ENCODE measurements at regions not wholly inside any gene's neighbourhood (a gene's known extent, or its start where the extent isn't known, plus 50 kb on each side); places are given as distances from the start of the nearest gene placed in this dataset.

DNA sequence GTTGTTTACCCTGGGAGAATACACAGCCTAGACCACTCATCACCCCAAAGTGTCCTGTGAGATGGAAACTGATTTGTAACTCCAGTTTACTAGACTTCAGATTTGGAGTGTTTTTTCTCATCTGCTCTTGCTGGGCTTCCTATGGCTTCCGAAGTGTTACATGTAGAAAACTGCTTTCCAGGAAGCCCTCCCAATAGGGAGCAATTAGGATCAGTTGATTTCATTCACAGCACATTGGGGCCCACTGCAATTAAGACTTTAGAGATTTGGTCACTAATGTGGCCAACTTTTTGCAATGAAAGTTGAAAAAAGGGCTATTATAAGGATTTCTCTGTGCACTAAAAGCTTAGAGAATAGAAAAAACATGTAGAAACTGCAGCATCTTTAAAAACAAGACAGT is 656.6 kb upstream of the CHAC2 start:
- H3K27ac Mint-ChIP-seq = no peak overlapping the region
- no peaks in the 10 kb centered on the region for H3K36me3 Mint-ChIP-seq
- CTCF ChIA-PET = no interaction called here
- peaks cover 8% of the 10 kb centered on the region for H3K9me3 Mint-ChIP-seq (ENCODE audit: low read depth)
- H3K4me1 Mint-ChIP-seq = no peaks in the 10 kb centered on the region
- DNase-seq = no peak
- ATAC-seq = no peak
- no peaks in the 10 kb centered on the region for H3K27me3 Mint-ChIP-seq
- H3K4me3 Mint-ChIP-seq = no peak overlapping the region

DNA sequence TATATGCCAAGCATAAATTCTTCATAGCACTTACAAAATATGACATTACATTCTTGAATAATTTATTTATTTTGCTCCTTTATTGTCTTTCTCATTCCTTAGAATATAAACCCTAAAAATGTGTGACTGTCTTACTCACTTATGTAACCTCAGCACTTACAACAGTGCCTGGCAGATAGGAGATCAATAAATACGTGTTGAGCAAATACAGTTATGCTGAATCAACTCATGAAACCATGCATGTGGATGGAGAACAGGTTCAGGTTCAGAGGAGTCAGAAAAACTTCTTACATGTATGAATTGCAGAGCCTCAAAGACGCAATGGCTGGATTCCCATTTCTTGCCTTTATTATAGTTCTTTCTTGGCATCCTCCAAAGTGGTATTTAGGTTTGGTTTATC is 659.4 kb upstream of the CHAC2 start:
- no peaks in the 10 kb centered on the region for H3K36me3 Mint-ChIP-seq
- no peak for DNase-seq
- CTCF ChIA-PET = no interaction called here
- H3K9me3 Mint-ChIP-seq (ENCODE audit: low read depth) = peaks cover 11% of the 10 kb centered on the region
- ATAC-seq = no peak
- H3K4me3 Mint-ChIP-seq = no peak overlapping the region
- H3K27ac Mint-ChIP-seq = no peak overlapping the region
- H3K4me1 Mint-ChIP-seq = no peaks in the 10 kb centered on the region
- H3K27me3 Mint-ChIP-seq = no peaks in the 10 kb centered on the region

DNA sequence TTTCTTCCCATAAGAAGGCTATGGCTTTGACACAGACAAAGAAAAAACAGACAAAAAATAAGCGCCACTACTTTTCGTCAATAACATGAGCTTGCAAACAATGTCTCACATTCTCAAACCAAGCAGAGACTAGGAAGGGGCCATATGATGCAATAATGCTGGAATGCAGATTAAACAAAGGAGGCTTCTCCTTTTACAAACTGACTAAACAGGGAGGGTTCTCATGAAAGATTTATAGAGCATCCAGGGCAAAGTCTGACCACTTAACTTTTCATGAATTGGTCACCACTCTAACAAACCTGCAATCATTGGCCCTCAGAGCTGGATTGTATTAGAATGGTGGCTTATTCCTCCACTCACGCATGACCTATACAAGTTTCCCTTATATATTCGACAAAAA is 663.3 kb upstream of the CHAC2 start:
- Mint-ChIP-seq H3K4me3 (no peak overlapping the region), H3K27ac (no peak overlapping the region), H3K4me1 (no peaks in the 10 kb centered on the region), H3K36me3 (no peaks in the 10 kb centered on the region), H3K9me3 (ENCODE audit: low read depth) (peaks cover 9% of the 10 kb centered on the region), H3K27me3 (no peaks in the 10 kb centered on the region)
- ATAC-seq = no peak
- no peak for DNase-seq
- CTCF ChIA-PET = no interaction called here

DNA sequence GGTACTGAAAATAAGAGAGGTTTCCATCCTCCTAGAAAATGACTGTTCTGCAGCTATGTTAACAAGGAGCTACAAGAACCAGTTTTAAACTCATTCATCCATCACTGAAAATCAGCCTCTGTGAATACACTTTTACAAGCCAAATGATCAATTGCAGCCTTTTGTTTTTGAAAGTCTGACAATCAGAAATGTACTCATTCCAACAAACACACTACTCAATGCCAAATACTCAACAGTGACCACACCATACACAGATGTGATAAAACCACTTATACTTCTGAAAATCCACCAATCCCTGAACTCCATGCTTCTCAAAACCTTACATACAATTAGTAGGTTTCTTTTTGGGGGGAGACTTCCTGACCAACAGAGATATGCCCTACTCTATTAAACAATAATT is 663.9 kb upstream of the CHAC2 start:
- no peaks in the 10 kb centered on the region for H3K27me3 Mint-ChIP-seq
- no peaks in the 10 kb centered on the region for H3K4me1 Mint-ChIP-seq
- H3K9me3 Mint-ChIP-seq (ENCODE audit: low read depth) = peaks cover 9% of the 10 kb centered on the region
- DNase-seq (no peak), ATAC-seq (no peak)
- no peak overlapping the region for H3K4me3 Mint-ChIP-seq
- H3K36me3 Mint-ChIP-seq = no peaks in the 10 kb centered on the region
- H3K27ac Mint-ChIP-seq = no peak overlapping the region
- CTCF ChIA-PET = no interaction called here

DNA sequence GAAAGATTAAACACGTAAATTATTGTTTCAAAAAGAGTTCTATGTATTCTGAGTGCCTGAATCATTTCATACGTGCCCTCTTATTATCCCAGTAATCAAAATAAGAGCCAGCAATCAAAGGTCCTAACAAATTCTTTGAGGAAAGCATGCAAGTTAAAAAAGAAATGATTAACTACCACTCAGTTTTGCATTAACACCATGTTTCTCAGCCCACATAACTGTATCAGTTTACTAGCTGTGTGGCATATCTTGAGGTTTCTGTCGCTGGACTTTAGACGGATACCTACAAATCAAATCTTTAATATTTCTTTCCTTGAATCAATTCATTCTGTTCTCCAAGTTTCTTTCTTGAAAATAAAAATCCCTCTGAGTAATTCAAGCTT is 668.9 kb upstream of the CHAC2 start:
- H3K36me3 Mint-ChIP-seq = no peaks in the 10 kb centered on the region
- DNase-seq (no peak), ATAC-seq (no peak)
- no peak overlapping the region for H3K4me3 Mint-ChIP-seq
- no peak overlapping the region for H3K27ac Mint-ChIP-seq
- H3K9me3 Mint-ChIP-seq (ENCODE audit: low read depth) = no peaks in the 10 kb centered on the region
- H3K27me3 Mint-ChIP-seq = no peaks in the 10 kb centered on the region
- CTCF ChIA-PET = no interaction called here
- no peaks in the 10 kb centered on the region for H3K4me1 Mint-ChIP-seq

DNA sequence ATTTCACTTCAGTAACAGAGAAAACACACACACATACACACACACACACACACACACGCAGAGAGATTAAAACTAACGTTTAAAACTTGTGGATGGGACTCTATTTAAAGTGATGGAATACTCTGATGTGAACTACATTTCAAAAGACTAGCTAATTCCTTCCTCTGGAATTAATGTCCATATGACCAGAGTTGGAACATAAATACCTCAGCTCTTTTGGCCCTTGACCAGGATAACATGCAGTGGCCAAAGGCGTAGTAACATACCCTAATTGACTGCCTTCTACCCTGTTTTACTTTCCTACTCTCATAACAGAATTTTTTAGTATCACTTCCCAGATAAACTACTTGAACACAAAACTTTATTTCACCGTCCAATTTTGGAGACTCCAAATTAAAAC is 671.3 kb upstream of the CHAC2 start:
- Mint-ChIP-seq H3K36me3 (no peaks in the 10 kb centered on the region), H3K4me3 (no peak overlapping the region), H3K9me3 (ENCODE audit: low read depth) (no peaks in the 10 kb centered on the region), H3K4me1 (no peaks in the 10 kb centered on the region), H3K27ac (no peak overlapping the region), H3K27me3 (no peaks in the 10 kb centered on the region)
- DNase-seq (no peak), ATAC-seq (no peak)
- CTCF ChIA-PET = no interaction called here

DNA sequence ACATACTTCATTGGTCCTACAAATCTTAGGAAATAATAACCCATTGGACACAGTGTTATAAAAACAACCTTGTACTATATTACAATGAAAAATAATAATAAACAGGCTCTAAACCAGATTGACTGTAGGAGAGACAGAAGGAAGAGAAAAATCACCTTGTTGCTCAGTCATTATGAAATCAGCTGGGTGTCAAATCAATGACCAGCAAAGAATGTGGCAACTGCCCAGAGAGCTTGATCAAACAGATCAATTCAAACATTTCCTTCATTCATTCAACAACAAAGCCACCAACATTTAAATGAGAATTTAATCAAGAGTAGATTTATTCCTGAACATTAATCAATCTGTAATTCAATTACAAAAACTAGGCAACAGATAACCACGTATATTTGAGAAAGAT is 671.9 kb upstream of the CHAC2 start:
- no peaks in the 10 kb centered on the region for H3K36me3 Mint-ChIP-seq
- CTCF ChIA-PET = no interaction called here

DNA sequence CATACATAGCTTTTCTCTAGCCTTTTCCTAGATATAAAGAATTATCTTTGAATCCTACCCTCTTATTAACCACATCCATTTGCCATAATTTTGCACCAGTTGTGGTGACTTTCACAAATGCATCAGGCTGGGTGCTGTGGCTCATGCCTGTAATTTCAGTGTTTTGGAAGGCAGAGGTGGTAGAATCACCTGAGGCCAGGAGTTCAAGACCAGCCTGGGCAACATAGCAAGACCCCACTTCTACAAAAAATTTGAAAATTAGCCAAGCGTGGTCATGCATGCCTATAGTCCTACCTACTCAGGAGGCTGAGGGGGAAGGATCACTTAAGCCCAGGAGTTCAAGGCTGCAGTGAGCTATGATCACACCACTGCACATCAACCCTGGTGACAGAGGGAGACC is 672.4 kb upstream of the CHAC2 start:
- CTCF ChIA-PET = no interaction called here
- H3K9me3 Mint-ChIP-seq (ENCODE audit: low read depth) = peaks cover under 1% of the 10 kb centered on the region
- no peaks in the 10 kb centered on the region for H3K27me3 Mint-ChIP-seq
- ATAC-seq = no peak
- H3K4me1 Mint-ChIP-seq = no peaks in the 10 kb centered on the region
- H3K36me3 Mint-ChIP-seq = no peaks in the 10 kb centered on the region
- H3K27ac Mint-ChIP-seq = no peak overlapping the region
- DNase-seq = no peak
- no peak overlapping the region for H3K4me3 Mint-ChIP-seq

More for the DNA sequence above, 671.9 kb upstream of the CHAC2 start:
- H3K27ac Mint-ChIP-seq = no peak overlapping the region
- no peak overlapping the region for H3K4me3 Mint-ChIP-seq
- H3K27me3 Mint-ChIP-seq = no peaks in the 10 kb centered on the region
- no peaks in the 10 kb centered on the region for H3K4me1 Mint-ChIP-seq
- H3K9me3 Mint-ChIP-seq (ENCODE audit: low read depth) = no peaks in the 10 kb centered on the region
- DNase-seq (no peak), ATAC-seq (no peak)

DNA sequence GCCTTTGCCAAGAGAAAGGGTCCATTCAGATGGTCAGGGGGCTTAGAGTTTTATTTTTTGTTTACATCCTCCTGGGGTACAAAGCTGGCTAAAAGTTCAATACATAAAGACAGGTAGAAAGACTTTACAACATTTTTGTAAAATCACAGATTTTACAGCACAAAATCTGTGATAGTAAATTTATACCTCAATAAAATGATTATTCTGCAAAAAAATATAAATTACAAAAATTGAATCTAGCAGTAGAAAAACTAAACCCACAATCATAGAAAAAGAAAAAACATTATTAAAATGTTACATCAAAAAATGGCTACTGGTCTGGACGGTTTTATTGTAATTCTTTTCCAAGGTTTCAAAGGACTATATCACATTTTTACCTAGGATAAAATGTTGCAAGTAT is 674.2 kb upstream of the CHAC2 start:
- H3K36me3 Mint-ChIP-seq = no peaks in the 10 kb centered on the region
- ATAC-seq (no peak), DNase-seq (no peak)
- no peaks in the 10 kb centered on the region for H3K27me3 Mint-ChIP-seq
- no peak overlapping the region for H3K4me3 Mint-ChIP-seq
- no peaks in the 10 kb centered on the region for H3K4me1 Mint-ChIP-seq
- peaks cover 5% of the 10 kb centered on the region for H3K9me3 Mint-ChIP-seq (ENCODE audit: low read depth)
- no peak overlapping the region for H3K27ac Mint-ChIP-seq
- CTCF ChIA-PET = no interaction called here

DNA sequence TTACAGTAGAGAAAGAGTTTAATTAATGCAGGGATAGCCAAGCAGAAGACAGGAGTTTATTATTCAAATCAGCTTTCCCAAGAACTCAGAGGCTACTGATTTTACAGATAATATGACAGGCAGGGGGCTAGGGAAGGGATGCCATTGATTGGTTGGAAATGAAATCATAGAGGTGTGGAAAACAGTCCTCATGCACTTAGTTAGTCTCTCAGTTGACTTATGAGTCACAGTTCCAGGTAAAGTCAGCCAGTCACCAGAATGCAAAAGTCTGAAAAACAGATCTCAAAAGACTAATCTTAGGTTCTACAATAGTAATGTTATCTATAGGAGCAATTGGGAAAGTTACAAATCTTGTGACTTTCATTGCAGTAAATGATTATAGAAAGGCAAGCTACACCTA is 676.4 kb upstream of the CHAC2 start:
- Mint-ChIP-seq H3K9me3 (ENCODE audit: low read depth) (peaks cover 5% of the 10 kb centered on the region), H3K4me1 (no peaks in the 10 kb centered on the region), H3K36me3 (no peaks in the 10 kb centered on the region), H3K4me3 (no peak overlapping the region), H3K27me3 (no peaks in the 10 kb centered on the region), H3K27ac (no peak overlapping the region)
- ATAC-seq (no peak), DNase-seq (no peak)
- CTCF ChIA-PET = no interaction called here

DNA sequence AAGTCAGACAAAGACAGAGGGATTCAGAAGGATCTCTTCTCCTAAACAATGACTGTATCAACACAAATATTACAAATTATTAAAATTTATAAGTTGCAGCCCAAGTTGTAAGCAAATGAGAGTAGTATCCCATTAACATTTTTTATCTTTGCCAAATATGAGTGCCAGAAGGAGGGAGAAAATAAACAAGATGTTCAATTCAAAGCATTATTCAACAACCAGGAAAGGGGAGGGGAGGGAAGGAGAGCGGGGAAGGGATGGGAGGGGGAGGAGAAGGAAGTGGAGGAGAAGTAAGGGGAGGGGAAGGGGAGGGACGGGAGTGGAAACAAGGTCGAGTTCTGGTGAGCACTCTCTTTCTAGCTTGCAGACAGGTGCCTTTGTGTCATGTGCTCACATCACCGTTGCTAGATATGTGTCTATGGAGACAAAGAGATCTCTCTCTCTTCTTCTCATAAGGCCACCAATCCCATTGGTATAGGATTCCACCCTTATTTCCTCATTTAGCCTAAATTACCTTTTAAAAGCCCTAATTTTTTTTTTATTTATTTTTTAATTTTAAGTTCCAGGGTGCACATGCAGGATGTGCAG is 679.6 kb upstream of the CHAC2 start:
- ATAC-seq (no peak), DNase-seq (no peak)
- Mint-ChIP-seq H3K4me3 (no peak overlapping the region), H3K36me3 (no peaks in the 10 kb centered on the region), H3K9me3 (ENCODE audit: low read depth) (peaks cover 7% of the 10 kb centered on the region), H3K4me1 (no peaks in the 10 kb centered on the region), H3K27ac (no peak overlapping the region), H3K27me3 (no peaks in the 10 kb centered on the region)
- CTCF ChIA-PET = no interaction called here

DNA sequence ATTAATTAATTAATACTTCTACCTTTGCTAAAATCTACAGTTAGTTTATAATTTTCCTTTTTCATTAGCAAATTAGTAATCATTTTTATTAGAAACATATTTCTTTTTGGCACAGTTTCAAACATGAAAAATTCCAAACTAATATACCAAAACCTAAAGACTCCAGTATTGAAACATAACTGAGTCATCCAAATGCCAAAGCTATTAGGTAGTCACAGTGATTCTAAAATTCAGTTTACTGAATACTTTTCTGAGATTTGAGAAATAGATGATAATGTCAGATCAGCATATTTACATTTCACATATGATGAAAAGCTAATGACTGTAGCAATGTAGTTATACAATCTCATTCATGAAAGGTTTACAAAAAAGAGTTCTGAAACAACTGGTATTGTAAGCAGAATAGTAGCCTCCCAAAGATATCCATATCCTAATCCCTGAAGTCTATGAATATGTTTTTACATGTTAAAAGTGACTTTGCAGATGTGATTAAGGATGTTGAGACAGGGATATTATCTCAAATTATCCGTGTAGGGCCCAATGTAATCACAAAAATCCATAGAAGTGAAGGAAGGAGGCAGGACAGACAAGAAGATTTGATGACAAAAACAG is 680.2 kb upstream of the CHAC2 start:
- no peak overlapping the region for H3K4me3 Mint-ChIP-seq
- H3K27ac Mint-ChIP-seq = no peak overlapping the region
- no peaks in the 10 kb centered on the region for H3K4me1 Mint-ChIP-seq
- peaks cover 7% of the 10 kb centered on the region for H3K9me3 Mint-ChIP-seq (ENCODE audit: low read depth)
- no peaks in the 10 kb centered on the region for H3K36me3 Mint-ChIP-seq
- no peak for DNase-seq
- no peaks in the 10 kb centered on the region for H3K27me3 Mint-ChIP-seq
- CTCF ChIA-PET = no interaction called here
- ATAC-seq = no peak

DNA sequence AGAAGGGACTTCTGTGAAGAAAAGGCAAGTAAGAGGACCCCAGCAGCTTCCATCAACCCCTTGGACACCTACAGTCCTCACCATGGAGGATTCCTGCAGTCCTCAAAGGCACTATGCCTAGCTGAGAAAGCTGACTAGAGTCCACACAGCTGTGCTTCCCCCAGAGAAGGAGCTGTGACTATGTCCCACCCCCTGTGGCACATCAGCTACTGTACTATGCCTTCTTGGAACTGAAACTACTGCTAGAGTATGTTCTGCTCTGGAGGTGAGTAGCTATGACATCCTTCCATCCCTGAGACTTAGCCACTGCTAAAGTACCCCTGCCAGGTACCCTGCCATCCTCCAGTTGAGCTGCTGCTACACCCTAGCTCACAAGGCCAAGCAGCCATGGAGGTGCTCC is 690.2 kb upstream of the CHAC2 start:
- CTCF ChIA-PET = no interaction called here
- DNase-seq = no peak
- H3K4me1 Mint-ChIP-seq = no peaks in the 10 kb centered on the region
- no peaks in the 10 kb centered on the region for H3K36me3 Mint-ChIP-seq
- no peaks in the 10 kb centered on the region for H3K9me3 Mint-ChIP-seq (ENCODE audit: low read depth)
- no peak for ATAC-seq
- no peak overlapping the region for H3K27ac Mint-ChIP-seq
- no peaks in the 10 kb centered on the region for H3K27me3 Mint-ChIP-seq
- H3K4me3 Mint-ChIP-seq = no peak overlapping the region

DNA sequence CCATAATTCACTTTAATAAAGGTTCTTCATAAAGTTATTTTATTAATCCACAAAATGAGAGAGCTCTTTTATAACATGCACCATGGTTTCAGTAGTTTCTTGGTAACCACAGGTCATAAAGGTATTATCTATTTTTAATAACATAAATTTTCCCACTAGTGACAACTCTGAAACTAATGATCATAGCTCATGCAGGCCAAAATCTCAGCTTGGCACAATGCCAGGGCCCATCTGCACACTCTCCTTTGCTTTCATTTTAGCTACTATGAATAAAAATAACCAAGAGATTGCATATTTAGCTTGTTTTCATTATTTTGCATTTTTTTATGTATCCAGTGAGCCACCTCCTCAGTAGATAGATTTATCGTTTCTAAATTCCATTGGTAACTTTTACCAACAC is 691.8 kb upstream of the CHAC2 start:
- Mint-ChIP-seq H3K27me3 (no peaks in the 10 kb centered on the region), H3K4me1 (no peaks in the 10 kb centered on the region), H3K9me3 (ENCODE audit: low read depth) (peaks cover 2% of the 10 kb centered on the region), H3K4me3 (no peak overlapping the region), H3K36me3 (no peaks in the 10 kb centered on the region), H3K27ac (no peak overlapping the region)
- CTCF ChIA-PET = no interaction called here
- ATAC-seq = no peak
- DNase-seq = no peak

DNA sequence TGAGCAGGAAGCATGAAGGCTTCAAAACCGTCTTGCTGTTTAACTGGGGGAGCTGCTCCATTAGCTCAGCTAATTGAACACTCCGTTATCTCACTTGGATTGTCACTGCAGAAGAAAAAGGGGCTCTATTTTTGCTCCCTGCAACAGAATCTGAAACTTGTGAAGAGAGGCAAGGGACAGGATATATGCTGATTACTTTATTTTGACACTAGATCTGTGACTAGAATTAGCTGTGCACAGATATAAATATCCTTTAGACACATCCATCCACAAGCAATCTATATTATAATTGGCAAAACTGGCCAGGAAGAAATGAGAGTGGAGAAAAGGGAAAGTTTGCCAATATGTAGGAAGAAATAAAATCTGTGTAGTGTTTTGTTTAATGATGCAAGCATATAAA is 700.1 kb upstream of the CHAC2 start:
- CTCF ChIA-PET = no interaction called here
- Mint-ChIP-seq H3K27me3 (no peaks in the 10 kb centered on the region), H3K36me3 (peaks cover 1% of the 10 kb centered on the region), H3K4me1 (no peaks in the 10 kb centered on the region), H3K9me3 (ENCODE audit: low read depth) (peaks cover 2% of the 10 kb centered on the region), H3K27ac (no peak overlapping the region), H3K4me3 (no peak overlapping the region)
- ATAC-seq (no peak), DNase-seq (no peak)
